ENCODE measurements at regions not wholly inside any gene's neighbourhood (a gene's known extent, or its start where the extent isn't known, plus 50 kb on each side); places are given as distances from the start of the nearest gene placed in this dataset.

GRCh38 chr9:104984948-104985347, 57.0 kb upstream of the ABCA1 start:
- DNase-seq (ENCODE audit: low spot score) = no peak
- ATAC-seq (ENCODE audit: low FRiP score) = no peak
- TF ChIP-seq CTCF (IDR thresholded peaks at IDR 0.05) = no peak

DNA sequence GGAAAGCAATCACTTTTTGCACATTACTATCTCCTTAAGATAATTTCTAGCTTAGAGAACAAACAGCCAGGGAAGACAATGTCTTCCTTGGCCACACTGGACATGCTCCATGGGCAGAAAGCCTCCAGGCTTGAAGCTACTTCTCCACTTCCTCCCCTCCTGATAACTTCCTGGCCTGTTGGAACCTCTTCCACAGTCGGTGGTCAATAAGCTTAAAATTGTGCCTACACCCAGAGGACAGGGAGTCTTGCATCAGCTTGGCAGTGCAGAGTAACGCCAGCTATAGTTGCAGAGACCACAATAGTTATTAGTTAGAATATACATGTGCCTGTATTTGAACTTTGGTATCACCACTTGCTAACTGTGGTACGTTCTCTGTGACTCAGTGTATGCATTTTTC, 58.1 kb upstream of the ABCA1 start:
- TF ChIP-seq CTCF (IDR thresholded peaks at IDR 0.05) = no peak
- DNase-seq (ENCODE audit: low spot score) (no peak), ATAC-seq (ENCODE audit: low FRiP score) (no peak)

DNA sequence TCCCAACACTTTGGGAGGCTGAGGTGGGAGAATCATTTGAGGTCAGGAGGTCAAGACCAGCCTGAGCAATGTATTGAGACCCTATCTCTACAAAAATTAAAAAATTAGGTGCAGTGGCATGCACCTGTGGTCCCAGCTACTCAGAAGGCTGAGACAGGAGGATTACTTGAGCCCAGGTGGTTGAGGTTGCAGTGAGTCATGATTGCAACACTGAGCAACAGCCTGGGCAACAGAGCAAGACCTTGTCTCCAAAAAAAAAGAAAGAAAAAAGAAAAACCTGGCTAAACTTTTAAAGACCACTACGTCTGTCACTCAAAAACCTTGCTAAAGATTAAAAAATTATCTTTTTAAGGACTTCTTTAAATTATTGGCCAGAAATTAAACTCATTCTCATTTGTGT, 59.8 kb upstream of the ABCA1 start:
- no peak for DNase-seq (ENCODE audit: low spot score)
- no peak for TF ChIP-seq CTCF (IDR thresholded peaks at IDR 0.05)
- ATAC-seq (ENCODE audit: low FRiP score) = no peak

DNA sequence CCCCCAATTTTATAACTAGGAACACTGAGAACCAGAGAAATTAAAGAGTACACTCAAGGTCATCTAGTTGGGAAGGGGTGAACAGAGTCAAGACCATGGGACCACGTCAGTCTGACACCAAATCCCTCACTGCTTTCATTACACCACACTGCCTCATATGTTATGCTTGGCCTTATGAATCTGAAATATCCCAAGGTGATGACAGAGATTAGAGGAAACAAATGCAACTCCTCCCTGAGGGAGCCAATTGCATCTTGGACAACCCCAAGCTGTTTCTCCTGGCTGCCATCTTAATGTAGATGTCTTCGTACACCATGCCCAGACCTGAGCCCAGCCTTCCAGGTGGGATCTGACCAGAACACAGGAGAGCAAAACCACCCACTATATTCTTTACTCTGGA, 60.6 kb upstream of the ABCA1 start:
- DNase-seq (ENCODE audit: low spot score) = no peak
- no peak for ATAC-seq (ENCODE audit: low FRiP score)
- TF ChIP-seq CTCF (IDR thresholded peaks at IDR 0.05) = no peak

DNA sequence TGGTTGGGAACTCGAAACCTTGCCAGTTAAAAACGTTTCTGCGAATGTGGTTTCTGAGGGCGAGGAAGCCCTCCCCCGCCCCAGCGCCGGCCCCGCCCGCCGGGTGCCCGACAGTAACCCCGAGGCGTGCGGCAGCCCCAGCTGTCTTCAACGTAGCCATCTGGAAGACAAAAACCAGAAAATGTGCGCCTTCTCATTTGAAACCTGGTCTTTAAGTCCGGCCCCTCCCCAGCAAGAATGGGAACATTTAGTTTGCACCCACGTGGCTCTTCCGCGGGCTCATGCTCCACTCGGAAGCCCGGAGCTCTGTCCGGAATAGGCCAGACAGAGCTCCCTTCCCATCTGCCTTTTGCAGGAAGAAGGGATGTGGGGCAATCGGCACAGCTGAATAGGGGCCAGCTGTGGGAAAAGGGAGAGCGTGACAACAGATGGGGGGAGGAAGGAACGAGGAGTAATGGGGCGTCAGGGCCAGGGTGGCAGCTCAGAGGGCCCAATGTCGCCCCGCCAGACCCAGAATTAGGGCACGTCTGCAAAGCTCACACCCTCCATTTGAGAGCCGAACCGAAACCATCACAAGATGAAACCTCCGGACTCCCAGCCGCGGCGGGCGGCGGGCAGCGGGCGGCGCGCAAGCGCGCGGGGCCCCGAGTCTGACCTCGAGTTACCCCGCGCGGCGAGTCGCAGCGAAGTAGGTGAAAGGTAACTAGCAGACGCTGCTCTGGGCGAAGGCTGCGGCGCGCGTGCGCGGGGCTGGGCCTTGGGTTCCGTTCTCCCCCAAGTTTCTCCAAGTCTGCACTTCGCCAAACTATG, 63.4 kb upstream of the ABCA1 start:
- peak; percentile 89 for ATAC-seq (ENCODE audit: low FRiP score)

GRCh38 chr9:104992659-104993058, 64.7 kb upstream of the ABCA1 start:
- TF ChIP-seq CTCF (IDR thresholded peaks at IDR 0.05) = no peak
- no peak for ATAC-seq (ENCODE audit: low FRiP score)
- no peak for DNase-seq (ENCODE audit: low spot score)

More for the DNA sequence above, 63.4 kb upstream of the ABCA1 start:
- TF ChIP-seq CTCF (IDR thresholded peaks at IDR 0.05) = no peak
- peak; percentile 63 for DNase-seq (ENCODE audit: low spot score)

GRCh38 chr9:104993291-104993963, 65.5 kb upstream of the ABCA1 start:
- DNase-seq (ENCODE audit: low spot score) (no peak), ATAC-seq (ENCODE audit: low FRiP score) (peak; percentile 57)
- no peak for TF ChIP-seq CTCF (IDR thresholded peaks at IDR 0.05)
